T-helper 2 cell treated with Interferon-gamma antibody and Interleukin-4, amounts not matched to agents 100 ng/mL and 5 ng/mL, for 36 hours (primary cell): ENCODE measurements at regions not wholly inside any gene's neighbourhood (a gene's known extent, or its start where the extent isn't known, plus 50 kb on each side); places are given as distances from the start of the nearest gene placed in this dataset.
"Not testable (repeated sequence)": the region's sequence is repeated elsewhere in the genome, so short reads cannot be mapped to it uniquely, and the experiment has no call there.

ENCODE experiments used
- intact Hi-C: fragments of 100-400 bp; cut with micrococcal nuclease; formaldehyde crosslinking; loops from one replicate; pipeline ENCODE4 v1.15.1; 2023

DNA sequence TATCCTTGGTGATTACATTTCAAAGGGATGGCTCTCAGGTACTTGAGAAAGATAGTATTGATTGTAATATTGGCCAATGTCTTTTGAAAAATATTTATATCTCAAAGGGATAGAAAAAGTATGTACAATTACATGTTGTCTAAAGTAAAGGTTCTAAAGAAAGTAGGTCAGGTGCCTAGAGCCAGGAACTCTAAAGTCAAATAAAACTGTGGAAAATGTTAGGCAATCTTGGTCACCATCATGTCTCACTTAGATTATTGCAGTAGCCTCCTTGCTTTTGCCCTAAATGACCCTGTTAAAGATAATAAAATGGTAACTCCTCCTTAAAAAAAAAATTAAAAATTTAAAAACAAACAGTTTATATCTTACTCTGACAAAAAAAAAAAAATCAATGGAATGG, 198.5 kb upstream of the ARPP21 start:
- intact Hi-C loops, result no loop called here

GRCh38 chr3:35446896-35447295, 192.4 kb upstream of the ARPP21 start:
- intact Hi-C loops, result no loop called here

DNA sequence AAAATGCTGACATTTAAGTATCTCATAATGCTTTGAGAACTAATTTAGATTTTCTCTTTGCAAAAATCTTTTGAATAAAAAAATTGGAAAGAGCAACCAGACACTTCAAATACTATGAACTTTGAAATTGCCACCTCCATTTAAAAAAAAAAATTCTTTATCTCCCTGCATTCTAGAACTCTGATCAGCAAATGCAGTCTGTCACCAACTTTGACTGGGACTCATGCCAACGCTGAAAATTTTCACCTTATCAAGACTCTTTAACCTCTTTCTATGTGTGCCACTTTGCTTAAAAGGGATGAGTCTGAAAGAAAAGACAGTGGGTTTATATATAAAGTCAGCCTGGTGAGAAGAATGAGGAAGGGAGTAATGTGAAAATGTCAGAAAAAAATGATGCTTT, 191.2 kb upstream of the ARPP21 start:
- intact Hi-C loops, result no loop called here

DNA sequence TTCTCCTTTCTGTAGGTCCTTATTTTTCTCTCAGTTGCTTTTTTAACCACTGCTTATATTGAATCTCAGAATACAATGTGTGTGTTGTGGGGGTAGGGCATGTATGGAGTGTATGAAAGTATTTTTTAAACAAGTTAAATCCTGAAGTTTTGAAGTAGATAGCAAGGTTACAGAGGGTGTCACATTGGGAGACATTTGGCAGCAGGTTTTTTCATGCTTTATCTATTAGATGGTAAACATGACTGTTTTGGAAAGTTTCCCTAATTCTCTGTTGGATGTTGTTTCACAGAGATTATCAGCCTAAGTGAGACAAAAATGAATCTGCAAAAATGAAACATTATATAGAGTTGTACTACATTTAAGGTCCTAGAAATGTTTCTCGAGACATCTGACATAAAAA, 190.6 kb upstream of the ARPP21 start:
- intact Hi-C loops, result no loop called here

DNA sequence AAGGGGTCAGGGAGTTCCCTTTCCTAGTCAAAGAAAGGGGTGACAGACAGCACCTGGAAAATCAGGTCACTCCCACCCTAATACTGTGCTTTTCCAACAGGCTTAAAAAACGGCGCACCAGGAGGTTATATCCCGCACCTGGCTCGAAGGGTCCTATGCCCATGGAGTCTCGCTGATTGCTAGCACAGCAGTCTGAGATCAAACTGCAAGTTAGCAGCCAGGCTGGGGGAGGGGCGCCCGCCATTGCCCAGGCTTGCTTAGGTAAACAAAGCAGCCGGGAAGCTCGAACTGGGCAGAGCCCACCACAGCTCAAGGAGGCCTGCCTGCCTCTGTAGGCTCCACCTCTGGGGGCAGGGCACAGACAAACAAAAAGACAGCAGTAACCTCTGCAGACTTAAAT, 184.5 kb upstream of the ARPP21 start:
- intact Hi-C loops, result not testable (repeated sequence)

DNA sequence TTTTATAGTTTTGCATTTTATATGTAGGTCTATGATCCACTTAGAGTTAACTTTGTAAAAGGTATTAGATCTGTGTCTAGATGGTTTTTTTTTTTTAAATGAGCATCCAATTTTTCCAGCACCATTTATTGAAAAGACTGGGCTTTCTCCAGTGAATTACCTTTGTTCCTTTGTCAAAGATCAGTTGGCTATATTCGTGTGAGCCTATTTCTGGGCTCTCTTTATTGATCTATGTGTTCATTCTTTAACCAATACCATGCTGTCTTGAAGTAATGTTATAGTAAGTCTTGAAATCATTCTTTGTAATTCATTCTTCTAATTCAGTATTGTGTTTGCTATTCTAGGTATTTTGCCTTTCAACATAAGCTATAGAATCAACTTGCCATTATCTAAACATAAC, 165.4 kb upstream of the ARPP21 start:
- intact Hi-C loops, result no loop called here

GRCh38 chr3:35482566-35482965, 156.8 kb upstream of the ARPP21 start:
- intact Hi-C loops, result not testable (repeated sequence)

DNA sequence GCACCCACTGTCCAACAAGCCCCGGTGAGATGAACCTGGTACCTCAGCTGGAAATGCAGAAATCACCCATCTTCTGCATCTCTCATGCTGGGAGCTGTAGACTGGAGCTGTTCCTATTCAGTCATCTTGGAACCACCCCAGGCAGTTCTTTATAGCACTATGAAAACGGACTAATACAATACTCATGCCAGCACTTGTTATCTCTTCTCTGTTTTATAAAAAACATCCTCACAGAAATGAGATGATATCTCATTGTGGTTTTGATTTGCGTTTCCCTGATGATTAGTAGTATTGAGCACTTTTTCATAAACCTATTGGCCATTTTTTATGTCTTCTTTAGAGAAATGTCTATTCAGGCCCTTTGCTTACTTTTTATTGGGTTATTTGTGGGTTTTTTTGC, 156.2 kb upstream of the ARPP21 start:
- intact Hi-C loops, result no loop called here

- intact Hi-C loops, result no loop called here
These were observed 154.3 kb upstream of the ARPP21 start for GRCh38 chr3:35484929-35485530.

GRCh38 chr3:35486295-35486694, 153.0 kb upstream of the ARPP21 start:
- intact Hi-C loops, result no loop called here

DNA sequence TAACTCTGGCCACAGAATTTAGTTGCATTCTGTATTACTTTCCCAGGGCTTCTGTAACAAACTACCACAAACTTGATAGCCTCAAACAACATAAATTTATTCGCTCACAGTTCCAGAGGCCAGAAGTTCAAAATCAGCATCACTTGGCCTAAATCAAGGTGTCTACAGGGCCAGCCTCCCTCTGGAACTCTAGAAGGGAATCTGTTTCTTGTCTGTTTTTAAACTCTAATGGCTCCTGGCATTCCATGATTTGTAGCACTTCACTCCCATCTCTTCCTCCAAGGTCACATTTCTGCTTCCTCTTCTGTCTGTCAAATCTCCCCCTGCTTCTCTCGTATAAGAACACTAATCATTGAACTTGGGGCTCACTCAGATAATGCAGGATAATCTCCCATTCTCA, 151.9 kb upstream of the ARPP21 start:
- intact Hi-C loops, result no loop called here

DNA sequence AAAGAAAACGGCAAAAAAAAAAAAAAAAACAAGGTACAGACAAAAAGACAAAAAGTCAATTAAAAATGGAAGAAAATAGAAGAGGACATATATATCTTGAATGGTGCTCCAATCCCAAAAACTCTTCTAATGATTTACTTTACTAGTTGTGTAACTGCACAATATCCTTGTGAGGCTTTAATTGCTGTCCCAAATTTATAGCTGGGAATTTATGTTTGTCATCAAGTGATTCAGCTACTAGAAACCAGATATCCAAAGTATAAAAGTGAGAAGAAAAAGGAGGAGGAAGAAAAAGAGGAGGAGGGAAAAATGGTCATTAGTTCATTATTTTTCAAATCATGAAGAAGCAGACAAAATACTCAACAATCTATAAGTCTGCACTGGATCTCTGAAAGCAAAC, 150.8 kb upstream of the ARPP21 start:
- intact Hi-C loops, result no loop called here

DNA sequence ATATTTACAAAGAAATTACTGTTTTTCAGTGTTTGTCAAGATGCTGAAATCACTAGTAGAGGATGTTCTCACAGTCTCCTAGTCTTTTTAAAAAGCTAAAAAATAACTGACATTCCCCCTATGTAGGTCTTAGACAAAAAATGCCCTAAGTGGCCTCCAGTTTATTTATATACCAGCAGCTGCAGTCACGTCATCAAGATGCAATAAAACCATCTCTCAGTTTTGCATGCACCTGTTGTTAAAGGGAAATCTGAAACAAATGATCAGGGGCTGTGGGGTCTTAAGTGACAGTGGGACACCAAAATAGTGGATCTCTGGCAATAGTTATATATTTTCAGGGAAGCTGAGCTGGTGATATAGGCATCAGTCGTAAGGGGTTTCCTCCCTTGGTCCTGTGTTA, 146.5 kb upstream of the ARPP21 start:
- intact Hi-C loops, result no loop called here

DNA sequence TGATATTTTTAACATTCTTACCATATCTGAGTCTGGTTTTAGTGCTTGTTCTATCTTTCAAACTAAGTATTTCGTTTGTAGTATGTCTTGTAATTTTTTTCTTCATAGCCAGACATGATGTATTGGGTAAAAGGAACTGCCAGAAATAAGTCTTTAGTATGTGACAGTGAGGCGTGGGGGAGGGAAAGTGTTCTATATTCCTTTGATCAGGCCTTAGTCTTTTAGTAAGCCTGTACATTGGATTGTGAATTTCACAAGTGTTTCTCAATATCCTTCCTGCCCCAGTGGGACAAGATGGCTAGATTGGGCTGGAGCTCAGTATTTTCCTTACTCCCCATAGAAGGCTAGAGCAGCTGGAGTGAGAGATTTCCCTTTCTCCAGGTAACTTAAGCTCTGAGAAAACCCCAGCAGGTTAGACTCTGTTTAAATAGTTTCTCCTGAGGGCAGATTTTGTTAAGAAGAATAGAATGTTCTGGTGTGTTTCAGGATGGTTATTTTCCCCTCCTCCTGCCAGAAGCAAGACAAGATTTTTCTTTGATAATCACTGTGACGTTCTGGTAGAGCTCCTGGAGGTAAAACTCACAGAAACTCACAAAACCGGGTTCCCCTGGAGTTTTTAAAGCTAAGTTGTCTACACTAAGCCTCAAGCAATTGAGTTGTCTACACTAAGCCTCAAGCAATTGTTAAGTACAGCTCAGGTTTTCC, 140.7 kb upstream of the ARPP21 start:
- intact Hi-C loops, result no loop called here

- intact Hi-C loops, result no loop called here
These were observed 138.5 kb upstream of the ARPP21 start for GRCh38 chr3:35500641-35501350.

GRCh38 chr3:35502699-35503098, 136.6 kb upstream of the ARPP21 start:
- intact Hi-C loops, result no loop called here

GRCh38 chr3:35505181-35505580, 134.1 kb upstream of the ARPP21 start:
- intact Hi-C loops, result no loop called here

GRCh38 chr3:35505772-35506171, 133.6 kb upstream of the ARPP21 start:
- intact Hi-C loops, result no loop called here

GRCh38 chr3:35519936-35520335, 119.4 kb upstream of the ARPP21 start:
- intact Hi-C loops, result no loop called here

DNA sequence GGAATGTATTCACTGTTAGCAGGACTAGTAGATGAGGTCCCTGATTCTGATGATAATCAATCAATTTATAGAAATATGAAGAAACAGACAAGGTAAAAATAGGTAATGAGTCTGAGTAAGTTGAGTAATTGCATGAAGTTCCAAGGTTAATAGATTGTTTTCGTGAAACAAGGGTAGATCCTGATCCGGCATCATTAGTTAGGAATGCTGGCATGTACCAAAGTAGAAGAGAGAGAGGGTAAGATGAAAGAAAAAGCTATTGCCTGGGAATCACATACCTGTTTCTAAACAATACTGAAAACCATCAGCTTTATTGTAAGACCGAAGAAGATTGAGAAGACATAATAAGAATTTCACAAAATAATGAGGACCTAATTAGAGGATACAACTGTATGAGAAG, 118.1 kb upstream of the ARPP21 start:
- intact Hi-C loops, result no loop called here

GRCh38 chr3:35522450-35522849, 116.9 kb upstream of the ARPP21 start:
- intact Hi-C loops, result no loop called here

DNA sequence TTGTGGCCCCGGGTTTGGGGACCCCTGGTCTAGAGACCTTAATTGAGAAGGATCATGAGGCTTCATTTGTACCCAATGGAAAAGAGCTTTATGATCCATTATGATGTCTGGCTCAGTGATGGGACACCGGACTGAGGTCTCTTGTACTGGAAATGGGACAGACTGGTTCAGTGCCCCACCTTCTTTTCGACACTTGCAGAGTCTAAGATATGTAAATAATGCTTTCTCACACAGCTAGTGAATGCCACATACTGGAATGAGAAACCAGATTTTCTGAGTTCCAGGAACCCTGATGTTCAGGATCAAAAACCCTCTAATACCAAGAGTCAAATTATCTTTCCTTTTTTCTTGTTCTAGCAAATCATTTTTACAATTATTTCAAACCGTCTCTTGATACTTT, 116.3 kb upstream of the ARPP21 start:
- intact Hi-C loops, result no loop called here

GRCh38 chr3:35523838-35524237, 115.5 kb upstream of the ARPP21 start:
- intact Hi-C loops, result no loop called here
